Ishikawa (cell line): ENCODE measurements at regions not wholly inside any gene's neighbourhood (a gene's known extent, or its start where the extent isn't known, plus 50 kb on each side); places are given as distances from the start of the nearest gene placed in this dataset.

Experiments used
- CEBPB ChIP-seq: IDR thresholded peaks from 2 replicates; pipeline ENCODE4 v1.6.1; 2012
- CREB1 ChIP-seq: IDR thresholded peaks from 2 replicates; pipeline ENCODE4 v1.6.1; 2012; ENCODE audit warnings: low read depth
- EGR1 ChIP-seq: IDR thresholded peaks from 2 replicates; pipeline ENCODE4 v1.6.1; 2012
- EP300 ChIP-seq: IDR thresholded peaks from 2 replicates; pipeline ENCODE4 v1.6.1; 2012; ENCODE audit warnings: borderline replicate concordance
- FOXM1 ChIP-seq: IDR thresholded peaks from 2 replicates; pipeline ENCODE4 v1.6.1; 2012; ENCODE audit warnings: low read depth, borderline replicate concordance
- MAX ChIP-seq: IDR thresholded peaks from 2 replicates; pipeline ENCODE4 v1.6.1; 2012
- NFIC ChIP-seq: IDR thresholded peaks from 2 replicates; pipeline ENCODE4 v1.6.1; 2012
- RAD21 ChIP-seq: IDR thresholded peaks from 2 replicates; pipeline ENCODE4 v1.6.1; 2012; ENCODE audit warnings: low read depth
- REST ChIP-seq: IDR thresholded peaks from 2 replicates; pipeline ENCODE4 v1.6.1; 2012; ENCODE audit warnings: low read depth, mild to moderate bottlenecking
- TAF1 ChIP-seq: IDR thresholded peaks from 2 replicates; pipeline ENCODE4 v1.6.1; 2012; ENCODE audit warnings: low read depth, mild to moderate bottlenecking
- TCF12 ChIP-seq: IDR thresholded peaks from 2 replicates; pipeline ENCODE4 v1.6.1; 2012; ENCODE audit warnings: low read depth
- TEAD4 ChIP-seq: IDR thresholded peaks from 2 replicates; pipeline ENCODE4 v1.6.1; 2012
- USF1 ChIP-seq: IDR thresholded peaks from 2 replicates; pipeline ENCODE4 v1.6.1; 2012
- YY1 ChIP-seq: IDR thresholded peaks from 2 replicates; pipeline ENCODE4 v1.6.1; 2012; ENCODE audit warnings: low read depth
- ZBTB7A ChIP-seq: IDR thresholded peaks from 2 replicates; pipeline ENCODE4 v1.6.1; 2012; ENCODE audit warnings: low read depth

GRCh38 chr5:120932480-120932879 is 468.4 kb downstream of the PRR16 start:
- TF ChIP-seq TCF12 = no peak
- no peak for TF ChIP-seq TEAD4
- TF ChIP-seq CEBPB = no peak
- no peak for TF ChIP-seq NFIC
- TF ChIP-seq REST = no peak
- TF ChIP-seq MAX = no peak
- TF ChIP-seq USF1 = no peak
- no peak for TF ChIP-seq YY1
- TF ChIP-seq EP300 = no peak
- no peak for TF ChIP-seq FOXM1
- no peak for TF ChIP-seq RAD21

GRCh38 chr5:120934031-120934430 is 469.9 kb downstream of the PRR16 start:
- TF ChIP-seq TEAD4 (no peak), RAD21 (no peak), YY1 (no peak), USF1 (no peak), TAF1 (no peak), CREB1 (no peak), CEBPB (no peak), EGR1 (no peak), EP300 (no peak), NFIC (no peak), FOXM1 (no peak), ZBTB7A (no peak), MAX (no peak)

GRCh38 chr5:120936652-120937051 is 472.6 kb downstream of the PRR16 start:
- TF ChIP-seq FOXM1 = no peak
- no peak for TF ChIP-seq CEBPB
- TF ChIP-seq MAX = no peak
- no peak for TF ChIP-seq EGR1

- no peak for TF ChIP-seq YY1
- TF ChIP-seq EGR1 = no peak
- no peak for TF ChIP-seq RAD21
- no peak for TF ChIP-seq ZBTB7A
- TF ChIP-seq MAX = no peak
- TF ChIP-seq TCF12 = no peak
- no peak for TF ChIP-seq REST
- TF ChIP-seq NFIC = no peak
- no peak for TF ChIP-seq EP300
- no peak for TF ChIP-seq USF1
- no peak for TF ChIP-seq TAF1
- TF ChIP-seq CREB1 = no peak
- no peak for TF ChIP-seq CEBPB
- no peak for TF ChIP-seq TEAD4
- TF ChIP-seq FOXM1 = no peak
Measured at GRCh38 chr5:120938604-120939003, 474.5 kb downstream of the PRR16 start.

- TF ChIP-seq NFIC (no peak), MAX (no peak), TCF12 (no peak), EGR1 (no peak), TEAD4 (no peak), CREB1 (no peak)
Measured at GRCh38 chr5:120942596-120943350, 478.7 kb downstream of the PRR16 start.

- TF ChIP-seq FOXM1 (no peak), CEBPB (no peak), TEAD4 (no peak), TCF12 (no peak), ZBTB7A (no peak), USF1 (no peak), MAX (no peak), REST (no peak), EGR1 (no peak), NFIC (no peak), CREB1 (no peak), TAF1 (no peak), EP300 (no peak), YY1 (no peak), RAD21 (no peak)
Measured at GRCh38 chr5:120954255-120954654, 490.2 kb downstream of the PRR16 start.
